Peyer's patch (tissue), 4 donors: ENCODE measurements at regions not wholly inside any gene's neighbourhood (a gene's known extent, or its start where the extent isn't known, plus 50 kb on each side); places are given as distances from the start of the nearest gene placed in this dataset.

ENCODE experiments used
- POLR2A ChIP-seq, 2 donors: fragments of 450-650 bp; IDR thresholded peaks; one replicate each; pipeline ENCODE4 v1.5.1; 2017; ENCODE audit warnings: antibody characterized with exemption in 2 of 2, mild to moderate bottlenecking in 2 of 2, moderate library complexity in 2 of 2
- TF ChIP-seq, protein P1 (sequence below), 6 experiments: fragments of 450-650 bp in 4 of 6; fragments of 200-600 bp in 2 of 6; sonication (generic) in 1 of 6; IDR thresholded peaks; one replicate each; pipeline ENCODE4 v1.5.1; 2017 to 2019; ENCODE audit warnings: antibody characterized with exemption in 6 of 6, mild to moderate bottlenecking in 3 of 6, moderate library complexity in 1 of 6

DNA sequence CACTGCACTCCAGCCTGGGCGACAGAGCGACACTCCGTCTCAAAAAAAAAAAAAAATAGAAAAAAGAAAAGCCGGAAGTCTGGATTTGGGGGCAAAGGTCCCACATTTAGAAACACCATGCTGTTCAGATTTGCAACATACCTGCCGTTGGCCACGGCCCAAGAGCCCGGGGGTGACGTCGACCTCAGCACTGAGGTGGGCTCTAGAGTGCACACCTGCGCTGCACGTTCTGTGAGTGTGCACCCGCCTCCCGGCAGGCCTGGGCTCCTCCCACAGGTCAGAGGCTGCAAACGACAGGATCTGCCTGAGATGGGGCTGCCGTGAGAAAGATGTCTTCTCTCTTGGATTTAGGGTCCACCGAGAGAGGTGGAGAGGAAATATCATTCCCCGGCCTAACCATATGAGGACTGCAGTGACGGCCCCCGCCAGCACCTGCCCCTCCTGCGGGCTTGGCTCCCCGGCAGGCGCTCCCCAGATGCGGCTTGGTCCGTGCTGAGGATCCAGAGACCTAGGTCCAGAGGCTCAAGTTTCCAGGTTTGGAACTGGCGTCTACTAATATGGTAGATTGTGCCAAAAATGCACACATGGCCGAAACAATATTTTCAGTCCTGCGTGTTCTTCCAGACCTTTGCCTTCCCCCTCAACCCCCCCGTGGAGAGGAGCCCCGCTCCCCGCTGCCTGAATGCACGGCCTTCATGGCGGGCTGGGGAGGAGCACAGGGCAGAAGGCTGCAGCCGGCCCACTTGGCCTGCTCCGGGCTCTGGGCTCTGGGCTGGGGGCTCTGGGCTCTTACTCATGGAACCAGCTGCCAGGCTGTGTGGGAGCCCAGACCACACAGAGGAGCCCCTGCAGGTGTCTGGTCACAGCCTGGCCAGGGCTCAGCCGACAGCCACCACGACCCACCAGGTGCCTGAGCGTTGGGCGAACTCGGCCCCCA is 58.8 kb upstream of the FBRSL1 start:
- TF ChIP-seq, protein P1, sequence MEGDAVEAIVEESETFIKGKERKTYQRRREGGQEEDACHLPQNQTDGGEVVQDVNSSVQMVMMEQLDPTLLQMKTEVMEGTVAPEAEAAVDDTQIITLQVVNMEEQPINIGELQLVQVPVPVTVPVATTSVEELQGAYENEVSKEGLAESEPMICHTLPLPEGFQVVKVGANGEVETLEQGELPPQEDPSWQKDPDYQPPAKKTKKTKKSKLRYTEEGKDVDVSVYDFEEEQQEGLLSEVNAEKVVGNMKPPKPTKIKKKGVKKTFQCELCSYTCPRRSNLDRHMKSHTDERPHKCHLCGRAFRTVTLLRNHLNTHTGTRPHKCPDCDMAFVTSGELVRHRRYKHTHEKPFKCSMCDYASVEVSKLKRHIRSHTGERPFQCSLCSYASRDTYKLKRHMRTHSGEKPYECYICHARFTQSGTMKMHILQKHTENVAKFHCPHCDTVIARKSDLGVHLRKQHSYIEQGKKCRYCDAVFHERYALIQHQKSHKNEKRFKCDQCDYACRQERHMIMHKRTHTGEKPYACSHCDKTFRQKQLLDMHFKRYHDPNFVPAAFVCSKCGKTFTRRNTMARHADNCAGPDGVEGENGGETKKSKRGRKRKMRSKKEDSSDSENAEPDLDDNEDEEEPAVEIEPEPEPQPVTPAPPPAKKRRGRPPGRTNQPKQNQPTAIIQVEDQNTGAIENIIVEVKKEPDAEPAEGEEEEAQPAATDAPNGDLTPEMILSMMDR (IDR thresholded peaks at IDR 0.05) = no peak
- TF ChIP-seq POLR2A (IDR thresholded peaks at IDR 0.05) = no peak
